HG03175 (cell line): ENCODE measurements at regions not wholly inside any gene's neighbourhood (a gene's known extent, or its start where the extent isn't known, plus 50 kb on each side); places are given as distances from the start of the nearest gene placed in this dataset.

Experiments used
- ATAC-seq: cut with Tn5 transposase; IDR thresholded peaks from one replicate; pipeline ENCODE4 v1.9.1; 2021; ENCODE audit warnings: mild to moderate bottlenecking, moderate library complexity; ENCODE audit not compliant: unreplicated experiment

DNA sequence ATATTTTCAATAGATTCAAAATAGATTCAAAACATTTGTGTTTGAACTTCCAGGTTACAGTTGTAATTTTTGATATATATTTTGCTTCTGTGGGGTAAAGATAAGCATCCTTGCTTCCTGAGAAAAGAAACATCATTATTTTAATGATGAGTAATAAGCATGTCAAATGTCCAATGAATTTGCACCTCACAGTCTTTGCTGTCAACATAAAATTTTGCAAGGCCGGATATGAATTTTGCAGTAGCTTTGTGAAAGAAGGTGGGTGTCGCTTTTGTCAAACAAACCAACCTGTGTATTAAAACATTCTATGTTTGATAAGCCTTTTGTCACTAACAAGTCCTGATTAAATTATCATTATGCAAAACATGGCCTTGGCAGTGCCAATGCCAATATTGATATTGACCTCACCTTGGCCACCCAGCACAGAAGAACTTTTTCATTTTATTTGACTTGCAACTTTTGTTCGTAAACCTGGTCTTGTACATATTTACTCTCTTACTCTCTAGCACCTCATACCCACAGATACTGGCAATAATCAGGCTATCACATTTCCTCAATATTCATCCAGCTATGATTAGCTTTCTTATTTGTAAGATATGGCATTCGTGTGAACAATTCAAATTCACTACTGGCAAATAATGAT is 645.0 kb upstream of the KLF4 start:
- ATAC-seq: no peak

DNA sequence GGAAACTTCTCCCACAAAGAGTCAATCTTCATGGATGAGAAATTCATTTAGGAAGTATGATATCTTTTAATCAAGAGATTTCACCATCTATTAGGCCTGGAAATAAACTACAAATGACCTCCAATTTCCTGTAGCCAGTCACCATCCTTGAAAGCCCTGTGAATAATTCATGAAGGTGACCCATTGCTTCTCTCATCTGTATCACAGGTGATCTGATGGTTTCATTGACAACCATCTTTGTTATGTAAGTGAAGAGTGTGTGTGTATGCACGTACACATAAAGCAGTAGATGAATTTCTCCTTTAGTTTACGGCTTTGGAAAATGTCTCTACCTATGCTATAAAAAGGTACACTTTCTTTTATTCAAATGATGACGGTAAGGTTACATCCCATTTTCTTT is 644.1 kb upstream of the KLF4 start:
- no peak for ATAC-seq

DNA sequence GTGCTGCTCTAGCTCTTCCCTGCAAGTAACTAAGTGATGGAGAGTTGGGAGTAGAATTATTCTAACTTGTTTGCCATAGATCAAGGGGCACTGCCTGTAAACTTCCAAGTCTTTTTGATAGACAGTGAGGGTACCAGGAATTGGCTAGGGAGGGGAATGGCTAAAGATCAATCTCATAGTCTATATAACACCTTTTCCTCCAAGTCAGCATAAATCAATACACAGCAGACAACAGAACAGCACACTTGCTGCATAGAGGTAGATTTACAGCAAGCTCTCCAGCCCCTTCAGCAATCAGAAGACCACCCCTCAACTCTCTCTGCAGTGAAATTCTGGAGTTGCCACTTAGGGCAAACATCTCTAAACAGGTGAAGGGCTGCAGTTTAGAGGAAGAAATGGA is 643.5 kb upstream of the KLF4 start:
- no peak for ATAC-seq

DNA sequence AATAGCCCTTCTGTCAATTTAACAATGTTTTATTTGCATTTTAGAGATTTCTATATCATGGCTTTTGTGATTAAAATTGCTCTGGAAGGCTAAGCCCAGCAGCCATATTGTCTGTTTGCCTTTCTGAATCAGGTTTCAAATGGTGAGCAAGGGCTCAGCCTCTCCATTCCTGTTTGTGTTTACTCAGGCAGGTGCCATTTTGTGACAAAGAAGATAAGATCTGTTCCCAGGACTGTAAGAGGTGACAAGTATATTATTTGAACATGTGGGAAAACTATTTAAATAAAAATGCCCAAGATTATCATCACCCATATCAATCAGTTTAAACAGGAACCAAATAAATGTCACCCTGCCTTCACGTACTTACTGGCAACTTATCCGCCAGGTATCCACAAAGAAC is 641.3 kb upstream of the KLF4 start:
- ATAC-seq: no peak

DNA sequence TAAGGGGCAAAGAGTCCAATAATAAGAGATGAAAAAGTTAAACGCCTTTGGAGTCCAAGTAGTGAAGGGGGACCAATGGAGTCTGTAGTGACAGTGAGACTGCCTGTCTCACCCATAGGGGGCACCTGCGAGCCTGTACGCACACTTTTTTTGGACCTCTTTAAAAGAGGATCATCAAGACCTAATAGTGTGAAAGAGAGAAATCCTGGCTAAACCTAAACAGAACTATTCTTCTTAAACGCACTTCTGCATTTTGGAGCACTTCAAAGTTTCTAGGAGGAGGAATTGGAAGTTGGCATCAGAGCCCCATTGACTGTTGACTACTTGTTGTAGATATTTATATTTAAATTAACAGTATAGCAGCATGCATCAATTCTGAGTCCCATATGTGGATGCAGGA is 636.1 kb upstream of the KLF4 start:
- ATAC-seq: no peak

DNA sequence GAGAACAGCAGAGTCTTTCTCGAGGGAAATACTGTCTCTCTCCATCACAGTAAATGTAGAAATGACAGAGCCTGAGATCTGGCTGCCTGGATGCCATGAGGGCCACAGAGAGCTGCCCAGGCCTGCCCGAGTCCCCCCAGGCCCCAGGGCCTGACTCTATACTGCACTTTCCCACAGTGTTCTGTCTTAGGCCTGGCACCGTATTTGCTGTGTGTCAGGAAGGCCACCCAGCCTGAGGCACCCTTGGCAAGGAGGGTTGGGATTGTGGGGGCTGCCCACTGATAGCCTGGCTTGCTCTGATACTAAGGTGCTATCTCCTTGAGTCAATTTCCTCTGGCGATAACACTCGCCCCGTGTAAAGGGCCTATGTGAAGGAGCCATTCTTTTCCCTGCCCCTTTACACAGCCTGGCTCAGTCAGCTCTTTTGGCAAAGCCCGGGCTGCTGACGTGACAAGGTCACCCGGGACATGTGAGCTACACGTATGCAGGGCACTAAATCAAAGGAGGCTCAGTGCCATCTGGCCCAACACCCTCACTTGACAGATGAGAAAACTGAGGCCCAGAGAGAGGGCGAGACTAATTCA is 630.1 kb upstream of the KLF4 start:
- no peak for ATAC-seq

DNA sequence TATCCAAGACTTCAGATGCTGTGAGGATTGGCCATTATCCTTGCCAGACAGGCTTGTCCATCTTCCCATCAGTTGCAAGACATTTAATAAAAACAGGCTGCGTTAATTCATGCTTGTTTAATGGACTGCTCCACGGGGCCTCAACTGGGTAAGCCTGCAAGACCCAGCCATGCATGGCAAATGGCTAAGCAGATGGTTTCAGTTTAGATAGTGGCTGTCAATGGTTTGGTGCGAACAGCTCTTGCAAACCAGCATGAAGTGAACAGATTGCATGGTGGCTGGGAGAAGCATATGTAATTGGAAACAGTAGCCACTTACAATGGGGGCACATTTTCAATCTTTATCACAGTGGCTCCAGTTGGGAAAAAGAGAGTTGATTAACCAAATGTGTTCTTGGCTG is 628.2 kb upstream of the KLF4 start:
- ATAC-seq: no peak

DNA sequence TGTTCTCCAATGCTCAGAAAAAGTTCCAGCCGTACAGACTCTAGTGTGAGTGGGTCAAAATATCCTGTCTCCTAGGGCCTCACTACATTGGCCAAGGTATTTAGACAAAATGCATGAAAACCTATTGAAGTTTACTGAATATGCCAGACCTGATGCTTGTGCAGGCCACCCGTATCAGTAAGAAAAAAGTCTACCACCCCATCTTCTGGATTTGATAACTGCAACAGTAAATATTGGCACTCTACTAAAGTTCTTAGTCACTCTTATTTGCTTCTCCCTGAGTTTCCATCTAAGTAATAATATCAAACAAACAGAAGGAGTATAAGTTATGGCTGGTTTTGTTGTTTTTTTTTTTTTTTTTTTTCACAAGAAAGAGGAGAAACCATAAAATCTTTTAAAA is 627.7 kb upstream of the KLF4 start:
- no peak for ATAC-seq

DNA sequence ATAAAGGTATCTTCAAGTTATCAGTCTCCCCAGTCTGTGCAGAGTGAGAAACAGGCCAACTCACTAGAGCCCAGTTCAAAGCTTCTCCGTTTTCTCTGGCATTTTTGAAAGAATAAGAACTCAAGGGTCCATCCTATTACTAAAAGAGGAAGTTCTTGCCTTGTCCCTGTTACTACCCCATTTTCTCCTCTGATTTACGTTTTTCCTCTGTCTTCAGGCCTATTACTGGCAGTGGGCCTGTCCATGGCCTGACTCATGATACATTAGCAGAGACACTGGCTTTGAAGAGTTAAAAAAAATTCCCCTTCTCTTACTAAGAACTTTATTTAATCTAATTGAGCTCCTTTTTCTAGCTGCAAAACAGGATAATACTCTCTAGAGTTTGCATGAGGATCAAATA is 624.0 kb upstream of the KLF4 start:
- ATAC-seq: no peak

DNA sequence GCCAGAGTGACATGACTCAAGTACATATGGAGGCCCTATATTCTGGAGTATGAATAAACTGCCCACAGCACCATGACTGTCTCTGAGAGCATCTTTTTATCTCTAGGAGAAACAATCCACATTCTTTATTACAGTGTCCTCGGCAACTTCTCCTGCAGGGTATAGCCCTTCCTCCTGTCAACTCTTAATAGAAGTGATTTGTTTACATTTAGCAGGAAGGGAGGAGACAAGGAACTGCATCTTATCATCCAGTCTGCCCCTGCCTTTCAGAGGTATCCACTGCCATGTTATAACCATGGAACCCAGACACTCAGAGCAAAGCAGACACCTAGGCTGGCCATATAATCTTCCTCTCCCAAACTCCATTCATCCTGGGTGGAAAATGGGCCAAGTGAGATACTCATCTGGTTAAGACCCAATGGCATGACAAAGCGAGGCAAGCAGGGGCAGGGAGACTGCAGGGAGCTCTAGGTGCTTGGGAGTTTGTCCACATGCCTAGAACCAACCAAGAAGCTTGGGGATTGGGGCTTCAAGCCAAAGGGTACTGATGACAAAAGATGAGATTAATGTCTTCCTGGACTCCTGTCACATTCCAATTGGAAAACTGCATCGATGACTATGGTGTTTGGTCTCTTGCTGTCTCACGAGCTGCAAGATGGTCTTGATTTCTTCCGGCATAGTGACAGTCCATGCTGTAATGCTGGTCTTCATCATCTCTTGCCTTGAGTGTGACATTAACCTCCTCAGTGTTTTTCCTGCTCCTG is 620.5 kb upstream of the KLF4 start:
- no peak for ATAC-seq

DNA sequence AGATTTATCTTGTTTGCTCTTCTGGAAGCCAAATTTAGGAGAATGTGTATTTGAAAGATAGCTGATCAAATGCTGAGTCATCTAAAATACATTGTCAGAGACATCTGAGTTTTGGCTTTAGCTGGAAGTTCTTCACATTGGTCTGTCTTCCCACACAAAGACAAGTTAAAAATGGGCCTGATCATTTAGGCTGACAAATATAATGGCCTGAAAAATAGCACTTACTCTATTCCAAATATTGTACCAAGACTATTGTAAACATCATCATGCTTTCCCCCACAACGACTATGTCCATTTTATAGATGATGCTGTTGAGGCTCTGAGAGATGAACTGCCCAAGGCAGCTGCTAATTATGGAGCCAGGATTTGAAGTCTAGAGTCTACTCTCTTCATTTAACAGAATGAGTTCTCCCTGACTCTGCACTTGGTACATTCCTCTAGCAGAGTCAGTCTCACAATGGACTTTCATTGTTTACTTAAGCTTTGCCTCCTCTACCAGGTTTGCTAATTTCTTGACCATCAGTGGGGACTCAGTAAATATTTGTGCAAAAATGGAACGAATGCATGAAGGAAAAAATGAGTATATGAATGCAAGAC is 619.4 kb upstream of the KLF4 start:
- no peak for ATAC-seq

DNA sequence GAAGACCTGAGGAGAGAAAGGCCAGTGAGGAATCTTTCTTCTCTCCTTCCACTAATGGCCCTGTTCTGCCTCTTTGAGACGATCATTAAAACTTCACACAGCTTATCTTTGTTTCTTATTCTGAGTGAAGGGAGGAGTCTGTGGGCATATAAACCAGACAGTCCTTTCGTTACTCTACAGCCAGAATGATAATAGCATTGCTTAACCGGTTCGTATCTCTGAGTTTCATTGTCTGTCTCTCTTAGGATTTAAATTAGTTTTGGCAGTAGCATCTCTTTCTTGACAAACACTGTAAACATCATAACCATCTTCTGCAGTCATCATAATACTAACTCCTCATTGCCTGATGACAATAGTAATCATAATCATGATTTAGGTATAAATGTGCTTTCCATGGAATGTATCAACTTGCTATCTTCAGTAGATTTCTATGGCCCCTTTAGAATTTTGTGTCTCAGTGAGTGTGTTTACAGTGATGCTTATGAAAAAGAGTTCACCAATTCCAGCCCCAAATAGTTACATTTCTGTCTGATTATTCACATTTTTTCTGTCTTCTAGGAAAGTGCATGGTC is 618.8 kb upstream of the KLF4 start:
- ATAC-seq: no peak

DNA sequence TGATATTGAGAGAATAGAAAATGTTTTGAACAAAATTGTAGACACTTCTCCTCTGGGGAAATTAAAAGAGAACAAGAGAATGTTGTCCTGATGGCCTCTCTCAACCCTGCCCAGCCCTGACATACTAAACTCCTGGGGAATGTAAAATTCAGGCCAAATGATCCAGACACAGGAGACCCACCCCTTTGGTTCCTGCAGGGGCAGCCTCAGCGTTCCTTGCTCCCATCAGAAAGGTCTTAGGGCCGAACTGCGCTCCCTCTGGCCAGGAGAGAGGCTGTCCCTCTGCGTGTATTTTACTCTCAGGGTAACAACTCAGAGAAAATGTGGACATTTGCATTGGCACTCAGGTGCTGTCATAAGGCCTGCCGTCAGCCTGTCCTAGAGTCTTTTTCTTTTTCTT is 616.3 kb upstream of the KLF4 start:
- no peak for ATAC-seq

DNA sequence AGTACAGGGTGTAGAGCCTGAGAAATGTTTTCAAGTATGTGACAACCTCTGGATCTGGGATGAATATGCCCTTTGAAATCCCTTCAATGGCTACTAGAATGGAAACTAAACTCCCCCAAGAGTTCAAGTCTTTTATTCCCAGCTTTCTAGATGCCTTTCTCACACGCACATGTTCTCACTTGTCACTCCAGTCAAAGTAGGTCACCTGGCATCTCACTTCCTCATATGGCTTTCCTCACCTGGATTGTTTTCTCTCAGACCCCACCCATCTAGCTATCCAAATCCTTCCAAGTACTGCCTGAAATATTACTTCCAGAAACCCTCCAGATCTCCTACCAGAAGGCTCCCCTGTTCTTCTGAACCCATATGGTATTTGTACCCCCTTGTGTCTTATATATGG is 615.4 kb upstream of the KLF4 start:
- ATAC-seq: no peak

DNA sequence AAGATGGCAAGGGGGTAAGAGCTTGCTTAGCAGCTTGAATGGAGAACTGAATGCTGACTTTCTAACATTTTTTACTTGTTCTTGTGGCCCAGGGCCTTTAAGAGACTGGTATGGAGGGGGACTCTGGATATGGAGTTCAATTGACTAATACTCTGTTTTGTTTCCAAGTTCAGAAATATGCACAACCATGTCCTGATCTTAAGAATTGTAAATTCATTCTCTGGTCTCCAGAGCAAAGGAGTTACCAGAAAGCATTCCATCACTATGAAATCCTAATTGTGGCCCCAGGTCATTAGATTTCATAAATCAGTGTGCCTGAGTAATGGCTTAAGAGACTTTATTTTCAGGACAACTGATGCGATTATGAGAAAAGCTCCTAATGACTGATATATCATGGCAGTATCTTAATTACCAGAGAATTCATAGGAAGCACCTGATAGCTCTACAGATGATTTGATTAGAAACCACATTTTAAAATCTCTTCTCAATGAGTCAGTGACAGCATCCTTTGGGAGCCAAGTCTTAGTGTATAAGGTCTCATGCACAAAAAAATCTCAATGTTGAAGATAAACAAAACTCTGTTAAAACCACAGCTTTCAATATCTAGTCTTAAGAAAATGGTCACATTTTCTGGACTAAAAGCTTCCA is 613.6 kb upstream of the KLF4 start:
- ATAC-seq: no peak

DNA sequence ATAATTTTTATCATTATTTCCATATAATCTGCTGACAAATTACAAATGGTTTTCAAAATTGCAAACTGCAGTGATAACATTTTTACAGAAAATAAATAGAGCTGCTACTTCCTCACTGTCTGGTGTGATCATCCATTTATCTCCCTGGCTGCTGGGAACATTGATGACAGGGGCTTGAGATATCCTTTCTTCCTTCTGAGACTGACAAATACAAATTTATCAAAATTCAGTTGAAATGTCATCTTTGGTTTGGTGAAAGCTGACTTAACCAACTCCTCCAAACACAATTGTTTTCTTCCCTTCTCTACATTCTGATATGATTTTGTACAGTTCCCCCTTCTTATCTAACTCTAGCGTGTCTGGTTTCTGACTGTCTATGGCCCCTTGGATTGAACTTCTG is 611.8 kb upstream of the KLF4 start:
- ATAC-seq: no peak

DNA sequence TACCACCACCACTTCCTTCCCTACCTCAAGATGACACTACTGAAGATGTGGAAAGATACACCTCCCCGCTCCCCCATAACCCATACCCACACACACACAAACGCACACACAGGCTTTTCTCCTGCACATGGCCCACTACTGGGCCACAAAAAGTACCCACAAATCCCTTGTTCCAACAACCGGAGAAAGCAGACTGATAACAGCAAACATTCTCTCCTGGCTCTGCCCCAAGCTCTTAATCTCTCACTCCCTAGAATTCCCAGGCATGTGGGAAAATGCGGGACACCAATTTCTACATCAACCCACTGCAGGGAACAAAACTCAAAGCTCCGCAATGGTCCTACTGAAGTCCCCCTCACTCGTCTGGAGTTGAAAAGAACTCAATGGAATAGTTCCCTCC is 611.0 kb upstream of the KLF4 start:
- no peak for ATAC-seq

DNA sequence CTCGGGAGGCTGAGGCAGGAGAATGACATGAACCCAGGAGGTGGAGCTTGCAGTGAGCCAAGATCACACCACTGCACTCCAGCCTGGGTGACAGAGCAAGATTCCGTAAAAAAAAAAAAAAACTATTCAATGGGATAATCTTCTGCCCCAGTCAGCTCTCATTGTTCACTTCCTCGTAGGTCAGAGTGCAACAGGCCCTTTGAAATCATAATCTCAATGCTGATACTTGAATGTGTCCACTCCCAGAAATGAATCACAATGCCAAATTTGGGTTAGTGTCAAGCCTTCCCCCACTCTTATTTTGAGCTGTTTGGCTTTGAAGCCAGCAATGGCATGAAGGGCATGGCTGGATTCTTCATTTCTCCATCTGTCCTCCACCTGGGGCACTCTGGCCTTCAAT is 610.3 kb upstream of the KLF4 start:
- no peak for ATAC-seq

DNA sequence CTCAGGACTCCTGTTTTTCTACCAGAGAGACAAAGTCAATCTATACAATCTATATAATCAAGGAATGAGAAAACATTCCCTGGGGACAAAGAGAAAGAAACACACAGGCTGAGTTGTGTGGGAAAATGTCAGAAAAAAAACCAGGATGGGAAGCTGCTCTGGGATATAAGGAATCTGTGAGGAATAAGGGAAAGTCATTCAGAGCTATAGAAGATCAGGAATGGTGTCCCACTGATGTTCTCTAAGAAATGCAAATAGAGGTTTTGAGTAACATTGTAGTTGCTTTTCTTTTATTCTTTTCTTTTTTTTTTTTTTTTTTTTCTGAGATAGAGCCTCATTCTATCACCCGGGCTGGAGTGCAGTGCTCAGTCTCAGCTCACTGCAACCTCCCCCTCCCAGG is 605.9 kb upstream of the KLF4 start:
- no peak for ATAC-seq

DNA sequence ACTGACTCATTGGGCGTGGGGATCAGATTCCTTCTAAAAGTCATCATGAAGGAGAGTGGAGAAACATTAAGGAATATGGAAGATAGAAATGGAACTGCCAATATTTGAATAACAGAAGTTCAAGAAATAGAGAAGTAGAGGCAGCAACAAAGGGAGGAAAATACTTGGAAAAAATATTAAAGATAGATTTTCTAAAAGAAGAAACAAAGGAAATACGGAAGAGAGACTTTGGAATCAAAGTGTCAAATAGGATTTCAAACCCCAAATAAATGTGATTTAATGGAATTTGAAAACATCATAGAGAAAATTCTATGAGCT is 605.1 kb upstream of the KLF4 start:
- ATAC-seq: no peak
